ENCODE measurements at regions not wholly inside any gene's neighbourhood (a gene's known extent, or its start where the extent isn't known, plus 50 kb on each side); places are given as distances from the start of the nearest gene placed in this dataset.
"Not testable (repeated sequence)": the region's sequence is repeated elsewhere in the genome, so short reads cannot be mapped to it uniquely, and the experiment has no call there.

- not testable (repeated sequence) for DNase-seq
Observed at GRCh38 chr20:29320216-29320949, 1937.1 kb upstream of the DEFB115 start.

GRCh38 chr20:29323631-29324515 lies 1933.6 kb upstream of the DEFB115 start:
- not testable (repeated sequence) for DNase-seq

- DNase-seq, result not testable (repeated sequence)
Observed at GRCh38 chr20:29324516-29325303, 1932.8 kb upstream of the DEFB115 start.

- DNase-seq, result no peak
Observed at GRCh38 chr20:29325304-29325640, 1932.2 kb upstream of the DEFB115 start.

GRCh38 chr20:29325781-29326180 lies 1931.7 kb upstream of the DEFB115 start:
- DNase-seq, result not testable (repeated sequence)

- DNase-seq, result no peak
Observed at GRCh38 chr20:29326376-29327070, 1930.9 kb upstream of the DEFB115 start.

GRCh38 chr20:29327600-29328420 lies 1929.7 kb upstream of the DEFB115 start:
- not testable (repeated sequence) for DNase-seq

GRCh38 chr20:29330429-29331115 lies 1926.9 kb upstream of the DEFB115 start:
- not testable (repeated sequence) for DNase-seq

- no peak for DNase-seq
Observed at GRCh38 chr20:29349836-29350235, 1907.6 kb upstream of the DEFB115 start.

- DNase-seq, result not testable (repeated sequence)
Observed at GRCh38 chr20:29375937-29376336, 1881.5 kb upstream of the DEFB115 start.

- not testable (repeated sequence) for DNase-seq
Observed at GRCh38 chr20:29392853-29393252, 1864.6 kb upstream of the DEFB115 start.

- no peak for DNase-seq
Observed at GRCh38 chr20:29408034-29408695, 1849.3 kb upstream of the DEFB115 start.

- not testable (repeated sequence) for DNase-seq
Observed at GRCh38 chr20:29408707-29409106, 1848.8 kb upstream of the DEFB115 start.

- not testable (repeated sequence) for DNase-seq
Observed at GRCh38 chr20:29409160-29409689, 1848.2 kb upstream of the DEFB115 start.

GRCh38 chr20:29409833-29410805 lies 1847.3 kb upstream of the DEFB115 start:
- no peak for DNase-seq

- no peak for DNase-seq
Observed at GRCh38 chr20:29410806-29411457, 1846.5 kb upstream of the DEFB115 start.

- DNase-seq, result not testable (repeated sequence)
Observed at GRCh38 chr20:29411458-29411820, 1846.0 kb upstream of the DEFB115 start.

Measured in muscle of arm (tissue), 1 donor.